Testis (tissue), 2 donors: ENCODE measurements at regions not wholly inside any gene's neighbourhood (a gene's known extent, or its start where the extent isn't known, plus 50 kb on each side); places are given as distances from the start of the nearest gene placed in this dataset.
"Not testable (repeated sequence)": the region's sequence is repeated elsewhere in the genome, so short reads cannot be mapped to it uniquely, and the experiment has no call there.

Source experiments
- DNase-seq: peaks from one replicate; pipeline ENCODE4 v3.0.0-alpha.2; 2019
- H3K27ac ChIP-seq, 2 donors: fragments of 200-600 bp; sonication (generic); one replicate each; pipeline ENCODE4 v1.5.1; 2019
- H3K27me3 ChIP-seq: fragments of 200-600 bp; sonication (generic); one replicate; pipeline ENCODE4 v1.5.1; 2019
- H3K36me3 ChIP-seq: fragments of 200-600 bp; sonication (generic); one replicate; pipeline ENCODE4 v1.5.1; 2017; ENCODE audit warnings: low read depth; ENCODE audit errors: missing control alignments
- H3K4me1 ChIP-seq: fragments of 200-600 bp; sonication (generic); one replicate; pipeline ENCODE4 v1.5.1; 2019
- H3K4me3 ChIP-seq, 2 donors: fragments of 200-600 bp; sonication (generic); one replicate each; pipeline ENCODE4 v1.5.1; 2017 to 2019
- H3K9me3 ChIP-seq: fragments of 200-600 bp; sonication (generic); one replicate; pipeline ENCODE4 v1.5.1; 2017
- CTCF ChIP-seq, 3 experiments: fragments of 450-650 bp in 2 of 3; fragments of 200-600 bp in 1 of 3; sonication (generic) in 1 of 3; IDR thresholded peaks; one replicate each; pipeline ENCODE4 v1.5.1; 2016 to 2019; ENCODE audit warnings: antibody characterized with exemption in 3 of 3, mild to moderate bottlenecking in 2 of 3, moderate library complexity in 1 of 3
- POLR2A ChIP-seq: fragments of 450-650 bp; IDR thresholded peaks from one replicate; pipeline ENCODE4 v1.6.1; 2017; ENCODE audit warnings: antibody characterized with exemption, mild to moderate bottlenecking, moderate library complexity
- WGBS, 2 donors: methylation state at CpG; one replicate each; pipeline ENCODE4 v1.1.5; 2018; 5-methylcytosine and 5-hydroxymethylcytosine counted together
- intact Hi-C: fragments of 100-400 bp; cut with DNase I; formaldehyde crosslinking; loops from one replicate; pipeline ENCODE4 v1.15.1; 2023; ENCODE audit warnings: low total_unique reads

DNA sequence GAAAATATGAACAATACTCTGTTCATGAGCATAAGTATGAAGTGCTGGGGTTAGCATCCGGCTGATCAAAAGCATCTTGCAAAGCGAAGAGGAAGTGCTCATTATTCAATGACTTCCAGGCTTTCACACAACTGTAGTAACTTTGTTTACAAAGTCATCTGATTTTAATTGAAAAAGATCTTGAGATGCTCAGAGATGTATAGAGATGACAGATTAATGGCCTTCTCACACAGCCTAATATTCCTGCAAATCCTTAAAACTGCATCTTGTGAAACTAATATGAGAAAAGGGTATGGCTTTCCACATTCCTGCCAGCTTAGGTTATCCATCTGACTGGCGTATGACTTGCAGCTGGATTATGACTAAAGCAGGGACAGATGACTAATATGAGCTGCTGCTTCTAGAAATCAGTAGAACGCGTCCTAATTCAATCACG, 125.4 kb downstream of the CASP12 start:
- no peak for TF ChIP-seq POLR2A
- TF ChIP-seq CTCF (IDR thresholded peaks at IDR 0.05) = no peak
- no peak for DNase-seq
- no peaks in the 10 kb centered on the region for H3K4me1 ChIP-seq
- intact Hi-C loops = no loop called here
- no peak overlapping the region for H3K27ac ChIP-seq
- WGBS, 2 donors = 42 to 52% methylated on average over 6 of the region's 6 CpGs
- H3K27me3 ChIP-seq = no peaks in the 10 kb centered on the region
- H3K9me3 ChIP-seq = no peaks in the 10 kb centered on the region
- H3K4me3 ChIP-seq = no peak overlapping the region
- H3K36me3 ChIP-seq = no peaks in the 10 kb centered on the region

DNA sequence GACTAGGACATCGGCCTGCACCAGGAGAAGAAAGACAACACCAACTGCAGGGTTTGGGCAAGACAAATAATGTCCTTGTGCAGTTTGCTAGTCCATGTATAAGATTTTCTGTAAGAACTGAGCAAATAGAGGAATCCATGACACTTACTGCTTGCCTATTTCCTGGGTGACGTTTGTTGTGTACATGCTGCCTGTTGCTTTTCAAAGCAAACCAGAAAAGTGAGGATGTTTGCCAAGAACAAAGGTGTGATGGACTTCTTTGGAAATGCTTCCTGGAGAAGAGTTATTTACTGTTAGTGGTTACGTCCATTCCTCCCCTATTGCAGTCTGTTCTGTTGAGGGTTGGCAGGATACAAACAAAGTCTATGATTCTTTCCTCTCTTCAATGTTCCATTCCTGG, 126.5 kb downstream of the CASP12 start:
- 86 to 89% methylated on average over 3 of the region's 3 CpGs for WGBS, 2 donors
- intact Hi-C loops = no loop called here
- H3K4me1 ChIP-seq = no peaks in the 10 kb centered on the region
- no peak for DNase-seq
- no peaks in the 10 kb centered on the region for H3K9me3 ChIP-seq
- H3K27ac ChIP-seq = no peak overlapping the region
- H3K4me3 ChIP-seq = no peak overlapping the region
- H3K36me3 ChIP-seq = no peaks in the 10 kb centered on the region
- TF ChIP-seq POLR2A (no peak), CTCF (IDR thresholded peaks at IDR 0.05) (no peak)
- H3K27me3 ChIP-seq = no peaks in the 10 kb centered on the region

- H3K36me3 ChIP-seq, DNase-seq, H3K9me3 ChIP-seq, H3K4me3 ChIP-seq, intact Hi-C loops, H3K27me3 ChIP-seq, H3K4me1 ChIP-seq, H3K27ac ChIP-seq: not testable (repeated sequence)
- 93 to 94% methylated on average over 3 of the region's 3 CpGs for WGBS, 2 donors
Measured at GRCh38 chr11:104771046-104771445, 127.2 kb downstream of the CASP12 start.

DNA sequence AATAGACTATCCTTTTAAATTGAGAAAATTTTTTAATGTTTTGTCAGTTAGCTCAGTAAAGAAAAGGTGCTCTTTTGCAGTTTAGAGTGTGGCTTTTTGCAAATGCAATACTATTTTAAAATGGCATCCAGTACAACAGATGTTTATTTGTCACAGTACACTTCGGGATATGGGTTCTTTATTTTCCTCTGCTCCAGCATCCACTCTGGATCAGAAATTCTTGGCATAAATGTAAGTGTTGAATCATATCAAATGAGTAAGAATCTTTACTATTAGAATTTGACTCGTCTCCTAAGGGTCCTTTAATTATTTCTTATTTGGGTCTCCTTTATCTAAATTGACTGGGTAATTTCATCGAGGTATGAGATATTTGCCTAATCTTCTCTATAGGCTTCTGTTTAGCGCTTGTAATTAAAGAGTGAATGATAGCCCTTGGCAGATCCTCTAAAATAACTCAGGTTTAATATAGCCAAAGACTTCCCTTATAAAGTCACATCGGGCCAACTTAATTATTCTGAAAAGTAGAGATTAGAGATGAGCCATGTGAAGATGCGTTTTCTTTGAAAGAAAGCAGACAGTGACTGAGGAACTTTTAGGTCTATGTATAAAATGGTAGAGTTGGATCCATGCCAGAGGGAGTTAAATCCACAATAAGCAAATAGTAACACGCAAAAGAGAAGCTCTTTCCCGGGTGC, 132.7 kb downstream of the CASP12 start:
- no peaks in the 10 kb centered on the region for H3K36me3 ChIP-seq
- WGBS, 2 donors = 40 to 59% methylated on average over 8 of the region's 8 CpGs
- H3K4me3 ChIP-seq = no peak overlapping the region
- H3K9me3 ChIP-seq = no peaks in the 10 kb centered on the region
- no peak for DNase-seq
- no peaks in the 10 kb centered on the region for H3K27me3 ChIP-seq
- H3K4me1 ChIP-seq = no peaks in the 10 kb centered on the region
- no peak overlapping the region for H3K27ac ChIP-seq
- no peak for TF ChIP-seq POLR2A
- TF ChIP-seq CTCF (IDR thresholded peaks at IDR 0.05) = no peak
- intact Hi-C loops = no loop called here

DNA sequence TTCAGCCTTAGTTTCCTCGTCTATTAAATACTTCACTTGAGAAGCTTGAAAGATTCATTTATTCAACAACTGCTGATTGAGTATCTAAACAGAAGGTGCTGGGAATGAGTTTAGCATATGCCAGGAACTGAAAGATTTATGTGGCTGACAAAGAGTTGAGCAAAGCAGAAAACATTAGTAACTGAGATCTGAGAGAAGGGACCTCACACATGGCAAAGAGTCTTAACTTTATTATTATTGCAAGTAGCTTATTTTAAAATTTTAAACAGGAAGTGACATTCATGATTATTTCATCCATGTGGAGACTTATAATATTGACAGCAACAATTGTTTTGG, 133.6 kb downstream of the CASP12 start:
- DNase-seq = no peak
- no peak for TF ChIP-seq POLR2A
- no peak for TF ChIP-seq CTCF (IDR thresholded peaks at IDR 0.05)
- Histone ChIP-seq H3K36me3 (no peaks in the 10 kb centered on the region), H3K27ac (no peak overlapping the region), H3K4me3 (no peak overlapping the region), H3K4me1 (no peaks in the 10 kb centered on the region), H3K27me3 (no peaks in the 10 kb centered on the region), H3K9me3 (no peaks in the 10 kb centered on the region)
- intact Hi-C loops = no loop called here
- WGBS, 2 donors = 69 to 81% methylated on average over 1 of the region's 1 CpG
